ENCODE measurements at regions not wholly inside any gene's neighbourhood (a gene's known extent, or its start where the extent isn't known, plus 50 kb on each side); places are given as distances from the start of the nearest gene placed in this dataset.

DNA sequence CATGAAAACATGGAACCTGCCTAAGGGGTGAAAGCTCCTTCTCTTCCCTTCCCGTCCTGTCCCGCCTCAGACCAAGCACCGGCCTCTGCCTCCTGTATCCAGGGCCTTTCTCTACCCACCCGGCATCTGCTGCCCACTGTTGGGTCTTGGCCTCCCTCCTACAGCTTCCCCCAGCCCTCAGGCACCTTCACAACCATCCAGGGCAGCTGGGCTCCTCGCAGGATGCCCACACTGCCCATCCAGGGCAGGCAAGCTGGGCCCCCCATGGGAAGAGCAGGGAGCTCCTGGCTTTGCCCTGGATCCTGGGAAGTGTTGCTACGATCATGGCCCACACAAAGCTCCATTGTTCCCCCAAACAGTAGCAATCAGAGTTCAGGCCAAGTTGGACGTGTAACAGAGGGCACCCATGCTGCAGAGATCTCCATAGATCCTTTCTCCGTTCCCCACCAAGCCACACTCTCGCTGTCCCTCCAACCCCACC, 206.6 kb downstream of the NDUFA10 start:
- TF ChIP-seq CTCF (conservative IDR thresholded peaks at IDR 0.05 in 1 of 2, IDR thresholded peaks at IDR 0.05 in 1 of 2; ENCODE audit: low read depth in 1 of 2, low read length in 2 of 2) (no peak), EZH2 (IDR thresholded peaks at IDR 0.05; ENCODE audit: low read length, missing control alignments) (no peak)
